ENCODE measurements at regions not wholly inside any gene's neighbourhood (a gene's known extent, or its start where the extent isn't known, plus 50 kb on each side); places are given as distances from the start of the nearest gene placed in this dataset.

GRCh38 chr1:105909811-105910210 is 1146.7 kb upstream of the PRMT6 start:
- Histone ChIP-seq H2AFZ (ENCODE audit: low read length) (no peak overlapping the region), H3K9me3 (replicated peaks; ENCODE audit: insufficient read depth, low read length) (no peaks in the 10 kb centered on the region), H3K9ac (ENCODE audit: low read length) (no peak overlapping the region), H3K9me2 (replicated peaks; ENCODE audit: insufficient read depth, low read length) (no peaks in the 10 kb centered on the region), H3K4me2 (ENCODE audit: low read depth, low read length) (no peak overlapping the region), H3K79me2 (ENCODE audit: low read length) (no peaks in the 10 kb centered on the region), H3K4me1 (ENCODE audit: low read length) (no peaks in the 10 kb centered on the region), H3K4me3 (ENCODE audit: low read length) (no peak overlapping the region), H4K20me1 (ENCODE audit: insufficient read depth, low read length) (no peaks in the 10 kb centered on the region), H3F3A (ENCODE audit: insufficient read depth, low read length) (no peaks in the 10 kb centered on the region), H3K36me3 (replicated peaks; ENCODE audit: insufficient read depth, low read length) (no peaks in the 10 kb centered on the region), H3K27ac (ENCODE audit: low read length) (no peak overlapping the region), H3K27me3 (replicated peaks; ENCODE audit: insufficient read depth, low read length) (no peaks in the 10 kb centered on the region)
- no peak for DNase-seq
- TF ChIP-seq EZH2 (optimal IDR thresholded peaks at IDR 0.05; ENCODE audit: low read depth, low read length) (no peak), CTCF (IDR thresholded peaks at IDR 0.05; ENCODE audit: low read length) (no peak), EZH2phosphoT487 (IDR thresholded peaks at IDR 0.05; ENCODE audit: low read length) (no peak)

GRCh38 chr1:105914403-105914802 is 1142.1 kb upstream of the PRMT6 start:
- H3K36me3 ChIP-seq (replicated peaks; ENCODE audit: insufficient read depth, low read length), result no peaks in the 10 kb centered on the region
- no peak overlapping the region for H3K27ac ChIP-seq (ENCODE audit: low read length)
- no peaks in the 10 kb centered on the region for H3F3A ChIP-seq (ENCODE audit: insufficient read depth, low read length)
- no peak overlapping the region for H3K4me3 ChIP-seq (ENCODE audit: low read length)
- H3K4me1 ChIP-seq (ENCODE audit: low read length), result no peaks in the 10 kb centered on the region
- no peak overlapping the region for H3K4me2 ChIP-seq (ENCODE audit: low read depth, low read length)
- TF ChIP-seq CTCF (IDR thresholded peaks at IDR 0.05; ENCODE audit: low read length) (no peak), EZH2 (optimal IDR thresholded peaks at IDR 0.05; ENCODE audit: low read depth, low read length) (no peak), EZH2phosphoT487 (IDR thresholded peaks at IDR 0.05; ENCODE audit: low read length) (no peak)
- H2AFZ ChIP-seq (ENCODE audit: low read length), result no peak overlapping the region
- H3K27me3 ChIP-seq (replicated peaks; ENCODE audit: insufficient read depth, low read length), result no peaks in the 10 kb centered on the region
- no peaks in the 10 kb centered on the region for H4K20me1 ChIP-seq (ENCODE audit: insufficient read depth, low read length)
- H3K9me2 ChIP-seq (replicated peaks; ENCODE audit: insufficient read depth, low read length), result no peaks in the 10 kb centered on the region
- no peaks in the 10 kb centered on the region for H3K9me3 ChIP-seq (replicated peaks; ENCODE audit: insufficient read depth, low read length)
- no peaks in the 10 kb centered on the region for H3K79me2 ChIP-seq (ENCODE audit: low read length)
- no peak overlapping the region for H3K9ac ChIP-seq (ENCODE audit: low read length)
- no peak for DNase-seq

GRCh38 chr1:105934806-105935205 is 1121.7 kb upstream of the PRMT6 start:
- TF ChIP-seq EZH2phosphoT487 (IDR thresholded peaks at IDR 0.05; ENCODE audit: low read length) (no peak), EZH2 (optimal IDR thresholded peaks at IDR 0.05; ENCODE audit: low read depth, low read length) (no peak)
- Histone ChIP-seq H3K4me3 (ENCODE audit: low read length) (no peak overlapping the region), H3K79me2 (ENCODE audit: low read length) (no peaks in the 10 kb centered on the region), H3K9ac (ENCODE audit: low read length) (no peak overlapping the region), H3K27me3 (replicated peaks; ENCODE audit: insufficient read depth, low read length) (no peaks in the 10 kb centered on the region), H3K9me2 (replicated peaks; ENCODE audit: insufficient read depth, low read length) (no peaks in the 10 kb centered on the region), H3K27ac (ENCODE audit: low read length) (no peak overlapping the region), H3K36me3 (replicated peaks; ENCODE audit: insufficient read depth, low read length) (no peaks in the 10 kb centered on the region), H2AFZ (ENCODE audit: low read length) (no peak overlapping the region), H3K4me1 (ENCODE audit: low read length) (no peaks in the 10 kb centered on the region), H3K9me3 (replicated peaks; ENCODE audit: insufficient read depth, low read length) (no peaks in the 10 kb centered on the region), H3K4me2 (ENCODE audit: low read depth, low read length) (no peak overlapping the region), H4K20me1 (ENCODE audit: insufficient read depth, low read length) (no peaks in the 10 kb centered on the region), H3F3A (ENCODE audit: insufficient read depth, low read length) (no peaks in the 10 kb centered on the region)
- DNase-seq, result no peak

DNA sequence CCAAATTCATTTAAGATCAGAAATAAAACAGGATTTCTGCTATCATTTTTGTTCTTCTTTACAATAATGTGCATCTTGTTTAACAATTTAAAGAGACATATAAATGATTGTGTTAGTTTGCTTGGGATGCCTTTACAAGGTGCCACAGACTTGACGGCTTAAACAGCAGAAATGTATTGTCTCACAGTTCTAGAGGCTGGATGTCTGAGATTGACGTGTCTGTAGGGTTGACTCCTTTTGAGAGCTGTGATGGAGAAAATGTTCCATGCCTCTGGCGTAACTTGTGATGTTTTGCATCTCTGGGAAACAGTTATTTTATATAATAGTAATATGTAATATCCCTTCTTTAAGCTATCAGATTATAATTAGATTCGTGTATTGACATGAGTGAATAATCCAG is 1091.6 kb upstream of the PRMT6 start:
- H3K27me3 ChIP-seq (replicated peaks; ENCODE audit: insufficient read depth, low read length), result no peaks in the 10 kb centered on the region
- TF ChIP-seq CTCF (IDR thresholded peaks at IDR 0.05; ENCODE audit: low read length) (no peak), EZH2 (optimal IDR thresholded peaks at IDR 0.05; ENCODE audit: low read depth, low read length) (no peak), EZH2phosphoT487 (IDR thresholded peaks at IDR 0.05; ENCODE audit: low read length) (no peak)
- H3K9me2 ChIP-seq (replicated peaks; ENCODE audit: insufficient read depth, low read length), result no peaks in the 10 kb centered on the region
- no peak overlapping the region for H3K4me2 ChIP-seq (ENCODE audit: low read depth, low read length)
- H4K20me1 ChIP-seq (ENCODE audit: insufficient read depth, low read length), result no peaks in the 10 kb centered on the region
- no peak overlapping the region for H3K4me3 ChIP-seq (ENCODE audit: low read length)
- H3F3A ChIP-seq (ENCODE audit: insufficient read depth, low read length), result no peaks in the 10 kb centered on the region
- H3K27ac ChIP-seq (ENCODE audit: low read length), result no peak overlapping the region
- no peak for DNase-seq
- H3K4me1 ChIP-seq (ENCODE audit: low read length), result no peaks in the 10 kb centered on the region
- H2AFZ ChIP-seq (ENCODE audit: low read length), result no peak overlapping the region
- no peak overlapping the region for H3K9ac ChIP-seq (ENCODE audit: low read length)
- H3K9me3 ChIP-seq (replicated peaks; ENCODE audit: insufficient read depth, low read length), result no peaks in the 10 kb centered on the region
- no peaks in the 10 kb centered on the region for H3K79me2 ChIP-seq (ENCODE audit: low read length)
- H3K36me3 ChIP-seq (replicated peaks; ENCODE audit: insufficient read depth, low read length), result no peaks in the 10 kb centered on the region

Data from MM.1S (cell line).